ENCODE measurements at regions not wholly inside any gene's neighbourhood (a gene's known extent, or its start where the extent isn't known, plus 50 kb on each side); places are given as distances from the start of the nearest gene placed in this dataset.

GRCh38 chrX:42079968-42080367 lies 156.6 kb upstream of the CASK start:
- Mint-ChIP-seq H3K4me1 (no peaks in the 10 kb centered on the region), H3K4me3 (no peak overlapping the region), H3K36me3 (ENCODE audit: low read depth) (no peaks in the 10 kb centered on the region), H3K27ac (no peak overlapping the region), H3K27me3 (no peaks in the 10 kb centered on the region), H3K9me3 (no peaks in the 10 kb centered on the region)
- no peak for DNase-seq
- ATAC-seq (ENCODE audit: low read depth) = no peak
- TF ChIP-seq, protein P1, sequence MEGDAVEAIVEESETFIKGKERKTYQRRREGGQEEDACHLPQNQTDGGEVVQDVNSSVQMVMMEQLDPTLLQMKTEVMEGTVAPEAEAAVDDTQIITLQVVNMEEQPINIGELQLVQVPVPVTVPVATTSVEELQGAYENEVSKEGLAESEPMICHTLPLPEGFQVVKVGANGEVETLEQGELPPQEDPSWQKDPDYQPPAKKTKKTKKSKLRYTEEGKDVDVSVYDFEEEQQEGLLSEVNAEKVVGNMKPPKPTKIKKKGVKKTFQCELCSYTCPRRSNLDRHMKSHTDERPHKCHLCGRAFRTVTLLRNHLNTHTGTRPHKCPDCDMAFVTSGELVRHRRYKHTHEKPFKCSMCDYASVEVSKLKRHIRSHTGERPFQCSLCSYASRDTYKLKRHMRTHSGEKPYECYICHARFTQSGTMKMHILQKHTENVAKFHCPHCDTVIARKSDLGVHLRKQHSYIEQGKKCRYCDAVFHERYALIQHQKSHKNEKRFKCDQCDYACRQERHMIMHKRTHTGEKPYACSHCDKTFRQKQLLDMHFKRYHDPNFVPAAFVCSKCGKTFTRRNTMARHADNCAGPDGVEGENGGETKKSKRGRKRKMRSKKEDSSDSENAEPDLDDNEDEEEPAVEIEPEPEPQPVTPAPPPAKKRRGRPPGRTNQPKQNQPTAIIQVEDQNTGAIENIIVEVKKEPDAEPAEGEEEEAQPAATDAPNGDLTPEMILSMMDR (IDR thresholded peaks at IDR 0.05) = no peak
- ChIA-PET POLR2A (no interaction called here), CTCF (no interaction called here)
- intact Hi-C loops (cut with micrococcal nuclease) = no loop called here

DNA sequence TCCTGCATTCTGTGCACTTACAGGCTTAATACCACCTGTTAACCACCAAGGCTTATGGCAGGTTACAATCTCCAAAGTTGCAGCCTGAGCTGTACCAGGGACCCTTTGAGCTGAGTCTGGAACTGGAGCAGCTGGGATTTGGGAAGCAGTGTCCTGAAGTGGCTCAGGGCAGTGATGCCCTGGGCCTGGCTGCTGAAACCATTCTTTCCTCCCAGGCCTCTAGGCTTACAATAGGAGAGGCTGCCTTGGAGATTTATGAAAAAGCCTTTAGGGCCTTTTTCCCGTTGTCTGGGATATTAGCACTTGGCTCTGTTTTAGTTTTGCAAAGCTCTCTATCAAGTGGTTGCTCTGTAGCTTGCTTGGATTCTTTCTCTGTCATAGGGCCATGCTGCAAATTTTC lies 154.3 kb upstream of the CASK start:
- Mint-ChIP-seq H3K4me1 (no peaks in the 10 kb centered on the region), H3K9me3 (no peaks in the 10 kb centered on the region), H3K27me3 (no peaks in the 10 kb centered on the region), H3K36me3 (ENCODE audit: low read depth) (no peaks in the 10 kb centered on the region), H3K27ac (no peak overlapping the region), H3K4me3 (no peak overlapping the region)
- DNase-seq (no peak), ATAC-seq (ENCODE audit: low read depth) (no peak)
- ChIA-PET CTCF (no interaction called here), POLR2A (no interaction called here)
- TF ChIP-seq, protein P1 (IDR thresholded peaks at IDR 0.05) = no peak
- intact Hi-C loops (cut with micrococcal nuclease) = no loop called here

- intact Hi-C loops (cut with micrococcal nuclease) = no loop called here
- H3K27ac Mint-ChIP-seq = no peak overlapping the region
- ChIA-PET CTCF (no interaction called here), POLR2A (no interaction called here)
- no peaks in the 10 kb centered on the region for H3K36me3 Mint-ChIP-seq (ENCODE audit: low read depth)
- no peaks in the 10 kb centered on the region for H3K9me3 Mint-ChIP-seq
- no peak overlapping the region for H3K4me3 Mint-ChIP-seq
- TF ChIP-seq, protein P1 (IDR thresholded peaks at IDR 0.05) = no peak
- no peak for DNase-seq
- no peaks in the 10 kb centered on the region for H3K27me3 Mint-ChIP-seq
- no peak for ATAC-seq (ENCODE audit: low read depth)
- H3K4me1 Mint-ChIP-seq = no peaks in the 10 kb centered on the region
Measured at GRCh38 chrX:42075032-42075431, 151.7 kb upstream of the CASK start.

DNA sequence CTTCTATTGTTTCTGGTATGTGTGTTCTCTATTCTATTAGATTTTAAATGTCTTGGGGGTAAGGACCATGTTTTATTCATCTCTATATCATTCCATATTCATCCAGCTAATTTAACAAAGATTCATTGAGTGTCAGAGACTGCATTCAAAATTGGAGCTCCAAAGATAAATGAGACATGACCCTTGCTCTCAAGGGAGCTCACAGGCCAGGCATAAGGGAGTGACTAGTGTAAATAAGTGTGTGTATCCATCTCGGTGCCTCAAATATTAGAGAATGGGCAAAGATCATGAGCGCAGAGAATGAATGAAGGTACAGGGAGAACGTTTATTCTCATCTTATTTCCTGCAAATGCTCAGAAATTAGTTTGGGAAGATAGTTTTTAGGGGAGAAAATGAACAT lies 150.1 kb upstream of the CASK start:
- H3K9me3 Mint-ChIP-seq = no peaks in the 10 kb centered on the region
- ChIA-PET POLR2A (no interaction called here), CTCF (no interaction called here)
- no peak overlapping the region for H3K4me3 Mint-ChIP-seq
- no peaks in the 10 kb centered on the region for H3K36me3 Mint-ChIP-seq (ENCODE audit: low read depth)
- no peak overlapping the region for H3K27ac Mint-ChIP-seq
- TF ChIP-seq, protein P1 (IDR thresholded peaks at IDR 0.05) = no peak
- intact Hi-C loops (cut with micrococcal nuclease) = no loop called here
- no peaks in the 10 kb centered on the region for H3K27me3 Mint-ChIP-seq
- no peaks in the 10 kb centered on the region for H3K4me1 Mint-ChIP-seq
- ATAC-seq (ENCODE audit: low read depth) = no peak
- no peak for DNase-seq

GRCh38 chrX:42070866-42071265 lies 147.5 kb upstream of the CASK start:
- intact Hi-C loops (cut with micrococcal nuclease) = no loop called here
- Mint-ChIP-seq H3K27ac (no peak overlapping the region), H3K4me3 (no peak overlapping the region), H3K27me3 (no peaks in the 10 kb centered on the region), H3K4me1 (no peaks in the 10 kb centered on the region), H3K9me3 (no peaks in the 10 kb centered on the region), H3K36me3 (ENCODE audit: low read depth) (no peaks in the 10 kb centered on the region)
- DNase-seq (no peak), ATAC-seq (ENCODE audit: low read depth) (no peak)
- TF ChIP-seq, protein P1 (IDR thresholded peaks at IDR 0.05) = no peak
- ChIA-PET POLR2A (no interaction called here), CTCF (no interaction called here)

All from activated B cell treated with CpG ODN at 0.5 μM for 24 hours (primary cell).